Neural progenitor cell (in vitro differentiated cells): ENCODE measurements at regions not wholly inside any gene's neighbourhood (a gene's known extent, or its start where the extent isn't known, plus 50 kb on each side); places are given as distances from the start of the nearest gene placed in this dataset.

Experiments used
- EZH2 ChIP-seq: fragments of 200-600 bp; sonication (generic); IDR thresholded peaks from 2 replicates; pipeline ENCODE4 v1.6.1; 2017; ENCODE audit warnings: antibody characterized with exemption, mild to moderate bottlenecking, moderate library complexity
- EZH2phosphoT487 ChIP-seq: fragments of 200-600 bp; sonication (generic); IDR thresholded peaks from 2 replicates; pipeline ENCODE4 v1.6.1; 2017; ENCODE audit warnings: antibody characterized with exemption
- TF ChIP-seq, protein P1 (sequence below): fragments of 200-600 bp; sonication (generic); IDR thresholded peaks from 2 replicates; pipeline ENCODE4 v1.5.1; 2017; ENCODE audit warnings: antibody characterized with exemption, mild to moderate bottlenecking

DNA sequence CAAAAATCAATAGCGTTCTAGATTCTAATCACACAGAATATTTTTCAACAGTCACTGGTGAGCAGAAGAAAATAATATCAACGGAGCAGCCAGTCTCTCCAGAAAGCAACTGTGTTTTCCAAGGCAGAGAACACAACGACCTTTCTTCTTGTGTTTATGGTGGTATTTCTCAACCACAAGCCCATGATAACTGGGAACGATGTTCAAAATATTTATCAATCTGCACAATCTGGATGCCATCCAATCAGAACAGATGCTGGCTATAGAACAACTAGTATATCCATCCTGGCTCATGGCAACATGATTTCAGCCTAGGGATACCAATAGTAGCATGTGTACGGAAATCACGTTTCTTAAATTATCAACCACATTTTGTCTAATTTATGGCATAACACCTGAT is 162.7 kb upstream of the RUNX1 start:
- no peak for TF ChIP-seq EZH2
- TF ChIP-seq, protein P1, sequence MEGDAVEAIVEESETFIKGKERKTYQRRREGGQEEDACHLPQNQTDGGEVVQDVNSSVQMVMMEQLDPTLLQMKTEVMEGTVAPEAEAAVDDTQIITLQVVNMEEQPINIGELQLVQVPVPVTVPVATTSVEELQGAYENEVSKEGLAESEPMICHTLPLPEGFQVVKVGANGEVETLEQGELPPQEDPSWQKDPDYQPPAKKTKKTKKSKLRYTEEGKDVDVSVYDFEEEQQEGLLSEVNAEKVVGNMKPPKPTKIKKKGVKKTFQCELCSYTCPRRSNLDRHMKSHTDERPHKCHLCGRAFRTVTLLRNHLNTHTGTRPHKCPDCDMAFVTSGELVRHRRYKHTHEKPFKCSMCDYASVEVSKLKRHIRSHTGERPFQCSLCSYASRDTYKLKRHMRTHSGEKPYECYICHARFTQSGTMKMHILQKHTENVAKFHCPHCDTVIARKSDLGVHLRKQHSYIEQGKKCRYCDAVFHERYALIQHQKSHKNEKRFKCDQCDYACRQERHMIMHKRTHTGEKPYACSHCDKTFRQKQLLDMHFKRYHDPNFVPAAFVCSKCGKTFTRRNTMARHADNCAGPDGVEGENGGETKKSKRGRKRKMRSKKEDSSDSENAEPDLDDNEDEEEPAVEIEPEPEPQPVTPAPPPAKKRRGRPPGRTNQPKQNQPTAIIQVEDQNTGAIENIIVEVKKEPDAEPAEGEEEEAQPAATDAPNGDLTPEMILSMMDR, result no peak
- no peak for TF ChIP-seq EZH2phosphoT487
